ENCODE measurements at regions not wholly inside any gene's neighbourhood (a gene's known extent, or its start where the extent isn't known, plus 50 kb on each side); places are given as distances from the start of the nearest gene placed in this dataset.

GRCh38 chr13:72527333-72527732, 200.1 kb downstream of the MZT1 start:
- DNase-seq = no peak

GRCh38 chr13:72523593-72523992, 203.8 kb downstream of the MZT1 start:
- DNase-seq = no peak

GRCh38 chr13:72523049-72523448, 204.4 kb downstream of the MZT1 start:
- DNase-seq = no peak

- no peak for DNase-seq
Measured at GRCh38 chr13:72521940-72522661, 205.3 kb downstream of the MZT1 start.

GRCh38 chr13:72514146-72514545, 213.3 kb downstream of the MZT1 start:
- DNase-seq = no peak

- no peak for DNase-seq
Measured at GRCh38 chr13:72508392-72508791, 219.0 kb downstream of the MZT1 start.

- no peak for DNase-seq
Measured at GRCh38 chr13:72507416-72508199, 219.8 kb downstream of the MZT1 start.

GRCh38 chr13:72506706-72507105, 220.7 kb downstream of the MZT1 start:
- DNase-seq = no peak

- DNase-seq = no peak
Measured at GRCh38 chr13:72505376-72505775, 222.1 kb downstream of the MZT1 start.

GRCh38 chr13:72504131-72504841, 223.1 kb downstream of the MZT1 start:
- no peak for DNase-seq

GRCh38 chr13:72500851-72501250, 226.6 kb downstream of the MZT1 start:
- no peak for DNase-seq

- no peak for DNase-seq
Measured at GRCh38 chr13:72495681-72496080, 231.7 kb downstream of the MZT1 start.

- no peak for DNase-seq
Measured at GRCh38 chr13:72489751-72490150, 237.7 kb downstream of the MZT1 start.

GRCh38 chr13:72473321-72473720, 254.1 kb downstream of the MZT1 start:
- no peak for DNase-seq

GRCh38 chr13:72469906-72470305, 257.5 kb downstream of the MZT1 start:
- DNase-seq = no peak

- no peak for DNase-seq
Measured at GRCh38 chr13:72463561-72463960, 263.9 kb downstream of the MZT1 start.

GRCh38 chr13:72462726-72463125, 264.7 kb downstream of the MZT1 start:
- no peak for DNase-seq

GRCh38 chr13:72462166-72462565, 265.3 kb downstream of the MZT1 start:
- no peak for DNase-seq

- no peak for DNase-seq
Measured at GRCh38 chr13:72458701-72459100, 268.7 kb downstream of the MZT1 start.

GRCh38 chr13:72457151-72457550, 270.3 kb downstream of the MZT1 start:
- no peak for DNase-seq

- no peak for DNase-seq
Measured at GRCh38 chr13:72456486-72456885, 270.9 kb downstream of the MZT1 start.

- no peak for DNase-seq
Measured at GRCh38 chr13:72453161-72453560, 274.3 kb downstream of the MZT1 start.

GRCh38 chr13:72448082-72448481, 279.3 kb downstream of the MZT1 start:
- no peak for DNase-seq

- DNase-seq = no peak
Measured at GRCh38 chr13:72444999-72445398, 282.4 kb downstream of the MZT1 start.

Data from activated CD4-positive, CD25-positive, alpha-beta regulatory T cell (primary cell).